Osteoblast (primary cell): ENCODE measurements at regions not wholly inside any gene's neighbourhood (a gene's known extent, or its start where the extent isn't known, plus 50 kb on each side); places are given as distances from the start of the nearest gene placed in this dataset.

Source experiments
- DNase-seq: peaks from one replicate; pipeline ENCODE4 v3.0.0; 2011; ENCODE audit warnings: low spot score, mixed read lengths; ENCODE audit not compliant: insufficient read length; ENCODE audit errors: missing footprints
- H2AFZ ChIP-seq: 2 replicates; pipeline ENCODE4 v1.6.0; 2011; ENCODE audit warnings: mild to moderate bottlenecking, low read length
- H3K27ac ChIP-seq: 2 replicates; pipeline ENCODE4 v1.5.1; 2011; ENCODE audit warnings: mild to moderate bottlenecking, low read depth, low read length, moderate library complexity
- H3K27me3 ChIP-seq: 2 replicates; pipeline ENCODE4 v1.6.0; 2012; ENCODE audit warnings: mild to moderate bottlenecking, control low read depth, inconsistent platforms, low read length, moderate library complexity; ENCODE audit not compliant: insufficient read depth
- H3K36me3 ChIP-seq: 2 replicates; pipeline ENCODE4 v1.5.1; 2011; ENCODE audit warnings: mild to moderate bottlenecking, low read length, control low read depth, moderate library complexity; ENCODE audit not compliant: insufficient read depth
- H3K4me1 ChIP-seq: 2 replicates; pipeline ENCODE4 v1.5.1; 2011; ENCODE audit warnings: mild to moderate bottlenecking, low read length, control low read depth, moderate library complexity; ENCODE audit not compliant: insufficient read depth
- H3K4me2 ChIP-seq: 2 replicates; pipeline ENCODE4 v1.6.0; 2011; ENCODE audit warnings: mild to moderate bottlenecking, low read length; ENCODE audit not compliant: insufficient read depth
- H3K4me3 ChIP-seq: fragments of 200-600 bp; sonication (generic); 3 replicates; pipeline ENCODE4 v1.5.1; 2012; ENCODE audit warnings: mild to moderate bottlenecking, low read length, inconsistent platforms; ENCODE audit not compliant: insufficient read depth
- H3K79me2 ChIP-seq: 2 replicates; pipeline ENCODE4 v1.6.0; 2012; ENCODE audit warnings: mild to moderate bottlenecking, low read length, control low read depth, inconsistent platforms; ENCODE audit not compliant: insufficient read depth
- H3K9me3 ChIP-seq: 2 replicates; pipeline ENCODE4 v1.5.1; 2011; ENCODE audit warnings: low read depth, low read length, control low read depth
- H4K20me1 ChIP-seq: 2 replicates; pipeline ENCODE4 v1.6.0; 2012; ENCODE audit warnings: mild to moderate bottlenecking, low read length, control low read depth; ENCODE audit not compliant: insufficient read depth
- TF ChIP-seq, protein P1 (sequence below): IDR thresholded peaks from 2 replicates; pipeline ENCODE4 v1.5.1; 2011; ENCODE audit warnings: mild to moderate bottlenecking, low read depth, low read length, moderate library complexity; ENCODE audit errors: extremely low read depth

DNA sequence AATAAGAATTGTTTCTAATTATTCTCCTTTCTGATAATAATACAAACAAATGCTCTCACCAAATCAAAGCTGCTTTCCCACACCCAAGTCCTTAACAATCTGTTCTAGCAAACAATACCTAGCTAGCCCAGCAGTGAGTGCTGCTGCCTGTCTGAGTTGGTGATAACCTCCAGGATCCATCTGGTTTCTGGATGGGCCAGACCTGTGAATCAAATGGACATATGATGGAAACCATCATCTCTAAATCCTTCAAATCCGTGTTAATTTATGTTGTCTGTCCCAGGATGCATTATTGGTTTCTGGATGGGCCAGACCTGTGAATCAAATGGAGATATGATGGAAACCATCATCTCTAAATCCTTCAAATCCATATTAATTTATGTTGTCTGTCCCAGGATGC, 1230.0 kb downstream of the AMY1C start:
- H3K4me1 ChIP-seq: no peaks in the 10 kb centered on the region
- no peaks in the 10 kb centered on the region for H4K20me1 ChIP-seq
- DNase-seq: no peak
- H3K4me2 ChIP-seq: no peak overlapping the region
- H3K9me3 ChIP-seq: peaks cover 2% of the 10 kb centered on the region
- H3K27me3 ChIP-seq: no peaks in the 10 kb centered on the region
- no peaks in the 10 kb centered on the region for H3K79me2 ChIP-seq
- no peaks in the 10 kb centered on the region for H3K36me3 ChIP-seq
- H3K4me3 ChIP-seq: no peak overlapping the region
- TF ChIP-seq, protein P1, sequence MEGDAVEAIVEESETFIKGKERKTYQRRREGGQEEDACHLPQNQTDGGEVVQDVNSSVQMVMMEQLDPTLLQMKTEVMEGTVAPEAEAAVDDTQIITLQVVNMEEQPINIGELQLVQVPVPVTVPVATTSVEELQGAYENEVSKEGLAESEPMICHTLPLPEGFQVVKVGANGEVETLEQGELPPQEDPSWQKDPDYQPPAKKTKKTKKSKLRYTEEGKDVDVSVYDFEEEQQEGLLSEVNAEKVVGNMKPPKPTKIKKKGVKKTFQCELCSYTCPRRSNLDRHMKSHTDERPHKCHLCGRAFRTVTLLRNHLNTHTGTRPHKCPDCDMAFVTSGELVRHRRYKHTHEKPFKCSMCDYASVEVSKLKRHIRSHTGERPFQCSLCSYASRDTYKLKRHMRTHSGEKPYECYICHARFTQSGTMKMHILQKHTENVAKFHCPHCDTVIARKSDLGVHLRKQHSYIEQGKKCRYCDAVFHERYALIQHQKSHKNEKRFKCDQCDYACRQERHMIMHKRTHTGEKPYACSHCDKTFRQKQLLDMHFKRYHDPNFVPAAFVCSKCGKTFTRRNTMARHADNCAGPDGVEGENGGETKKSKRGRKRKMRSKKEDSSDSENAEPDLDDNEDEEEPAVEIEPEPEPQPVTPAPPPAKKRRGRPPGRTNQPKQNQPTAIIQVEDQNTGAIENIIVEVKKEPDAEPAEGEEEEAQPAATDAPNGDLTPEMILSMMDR: no peak
- no peak overlapping the region for H2AFZ ChIP-seq
- H3K27ac ChIP-seq: no peak overlapping the region

DNA sequence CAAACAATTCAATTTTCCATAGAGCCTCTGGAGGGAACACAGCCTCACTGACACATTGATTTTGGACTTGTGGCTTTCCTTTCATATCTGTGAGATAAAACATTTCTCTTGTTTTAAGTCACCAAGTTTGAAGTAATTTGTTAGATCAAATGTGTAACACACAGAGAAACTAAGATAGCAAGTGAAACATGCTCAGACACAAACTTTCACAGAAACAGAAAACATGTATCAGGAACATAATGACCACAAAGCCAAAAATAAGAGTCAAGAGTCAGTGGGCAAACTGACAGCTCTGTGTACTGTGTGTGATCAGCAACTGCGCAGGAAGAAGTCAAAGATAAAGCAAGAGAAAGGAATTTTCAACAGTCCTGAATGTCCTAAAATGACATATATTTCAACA, 1237.5 kb downstream of the AMY1C start:
- no peak overlapping the region for H3K27ac ChIP-seq
- no peaks in the 10 kb centered on the region for H3K79me2 ChIP-seq
- TF ChIP-seq, protein P1: no peak
- no peak overlapping the region for H2AFZ ChIP-seq
- no peaks in the 10 kb centered on the region for H3K36me3 ChIP-seq
- DNase-seq: no peak
- no peaks in the 10 kb centered on the region for H3K9me3 ChIP-seq
- no peaks in the 10 kb centered on the region for H3K27me3 ChIP-seq
- H3K4me1 ChIP-seq: no peaks in the 10 kb centered on the region
- no peak overlapping the region for H3K4me2 ChIP-seq
- H4K20me1 ChIP-seq: no peaks in the 10 kb centered on the region
- H3K4me3 ChIP-seq: no peak overlapping the region

DNA sequence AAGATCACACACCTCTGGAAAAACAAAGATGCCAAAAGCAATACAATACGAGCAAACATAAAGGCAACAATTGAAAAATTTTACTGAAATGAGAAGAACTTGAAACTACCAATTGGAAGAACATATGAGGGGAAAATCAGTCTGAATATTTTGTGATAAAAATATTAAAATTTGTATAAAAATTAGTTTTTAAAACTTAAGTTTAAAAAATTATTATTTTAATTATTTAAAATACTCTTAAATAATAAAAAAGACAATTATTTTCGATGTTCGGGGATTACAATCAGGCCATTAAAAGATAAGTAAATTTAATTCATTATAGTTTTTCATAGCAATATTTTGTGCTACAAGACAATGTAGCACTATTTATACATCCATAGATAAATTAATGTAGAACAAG, 1239.3 kb downstream of the AMY1C start:
- no peaks in the 10 kb centered on the region for H3K36me3 ChIP-seq
- H3K4me2 ChIP-seq: no peak overlapping the region
- H3K9me3 ChIP-seq: no peaks in the 10 kb centered on the region
- H3K27ac ChIP-seq: no peak overlapping the region
- no peaks in the 10 kb centered on the region for H3K27me3 ChIP-seq
- H3K4me3 ChIP-seq: no peak overlapping the region
- H4K20me1 ChIP-seq: no peaks in the 10 kb centered on the region
- TF ChIP-seq, protein P1: no peak
- H3K79me2 ChIP-seq: no peaks in the 10 kb centered on the region
- no peak for DNase-seq
- H3K4me1 ChIP-seq: no peaks in the 10 kb centered on the region
- no peak overlapping the region for H2AFZ ChIP-seq

DNA sequence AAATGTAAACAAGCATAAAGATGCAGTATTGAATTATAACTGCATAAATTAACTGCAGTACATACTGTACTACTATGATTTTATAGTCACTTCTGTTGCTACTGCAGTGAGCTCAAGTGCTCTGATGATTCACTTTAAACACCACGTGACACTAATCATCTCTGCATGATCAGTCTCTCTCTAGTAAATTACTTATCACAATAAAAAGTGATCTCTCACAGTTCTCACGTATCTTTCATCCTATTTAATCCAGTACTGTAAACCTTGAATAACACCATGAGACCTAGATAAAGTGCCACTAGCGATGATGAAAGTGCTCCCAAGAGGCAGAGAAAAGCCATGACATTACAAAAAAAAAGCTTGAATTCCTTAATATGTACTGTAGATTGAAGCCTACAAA, 1242.0 kb downstream of the AMY1C start:
- no peaks in the 10 kb centered on the region for H3K36me3 ChIP-seq
- H4K20me1 ChIP-seq: no peaks in the 10 kb centered on the region
- no peak for DNase-seq
- H3K79me2 ChIP-seq: no peaks in the 10 kb centered on the region
- H3K9me3 ChIP-seq: no peaks in the 10 kb centered on the region
- H3K4me2 ChIP-seq: no peak overlapping the region
- TF ChIP-seq, protein P1: no peak
- no peak overlapping the region for H2AFZ ChIP-seq
- no peak overlapping the region for H3K27ac ChIP-seq
- no peaks in the 10 kb centered on the region for H3K27me3 ChIP-seq
- no peak overlapping the region for H3K4me3 ChIP-seq
- no peaks in the 10 kb centered on the region for H3K4me1 ChIP-seq
